AG04449 (cell line): ENCODE measurements at regions not wholly inside any gene's neighbourhood (a gene's known extent, or its start where the extent isn't known, plus 50 kb on each side); places are given as distances from the start of the nearest gene placed in this dataset.

Experiments used
- CTCF ChIA-PET: fragments of 350-600 bp; formaldehyde crosslinking; extraction: SDS; loops from one replicate; lab custom pipeline; 2021; ENCODE audit warnings: antibody characterized with exemption; lab: Yijun Ruan, JAX
- POLR2A ChIA-PET: fragments of 400-600, 350-600 bp; formaldehyde crosslinking; extraction: SDS; loops from one replicate; lab custom pipeline; 2020; ENCODE audit warnings: antibody characterized with exemption, inconsistent platforms; lab: Yijun Ruan, JAX
- DNase-seq: peaks from one replicate; pipeline ENCODE4 v3.0.0-alpha.2; 2010; ENCODE audit warnings: low read depth, low spot score
- H3K4me3 ChIP-seq: 2 replicates; pipeline ENCODE4 v1.5.1; 2011; ENCODE audit warnings: low read depth, mild to moderate bottlenecking, control low read depth, low read length
- TF ChIP-seq, protein P1 (sequence below): IDR thresholded peaks from one replicate; pipeline ENCODE4 v1.5.1; 2011; ENCODE audit warnings: mild to moderate bottlenecking, moderate library complexity, low read length, control low read depth, inconsistent platforms; ENCODE audit not compliant: insufficient read depth; ENCODE audit errors: missing control alignments

DNA sequence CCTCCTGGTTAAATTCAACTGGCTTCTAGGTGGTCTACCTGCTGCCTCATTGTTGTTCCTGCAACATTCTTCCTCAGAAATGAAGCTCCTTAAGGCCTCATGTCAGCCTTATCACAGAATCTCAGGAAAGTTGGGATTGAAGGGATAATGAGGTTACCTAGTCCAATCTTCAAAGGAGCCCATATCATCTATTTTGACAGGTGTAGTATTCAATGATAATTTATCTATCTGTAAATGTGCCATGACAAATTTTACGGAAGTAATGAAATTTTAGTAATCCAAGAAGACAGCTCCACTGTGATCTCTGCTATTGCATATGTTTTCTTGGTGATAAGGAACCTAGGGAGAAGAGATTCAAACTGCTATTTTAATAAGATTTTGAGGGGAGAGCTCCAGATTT, 973.8 kb downstream of the ROBO2 start:
- CTCF ChIA-PET = no interaction called here

GRCh38 chr3:78015856-78016255, 976.0 kb downstream of the ROBO2 start:
- TF ChIP-seq, protein P1, sequence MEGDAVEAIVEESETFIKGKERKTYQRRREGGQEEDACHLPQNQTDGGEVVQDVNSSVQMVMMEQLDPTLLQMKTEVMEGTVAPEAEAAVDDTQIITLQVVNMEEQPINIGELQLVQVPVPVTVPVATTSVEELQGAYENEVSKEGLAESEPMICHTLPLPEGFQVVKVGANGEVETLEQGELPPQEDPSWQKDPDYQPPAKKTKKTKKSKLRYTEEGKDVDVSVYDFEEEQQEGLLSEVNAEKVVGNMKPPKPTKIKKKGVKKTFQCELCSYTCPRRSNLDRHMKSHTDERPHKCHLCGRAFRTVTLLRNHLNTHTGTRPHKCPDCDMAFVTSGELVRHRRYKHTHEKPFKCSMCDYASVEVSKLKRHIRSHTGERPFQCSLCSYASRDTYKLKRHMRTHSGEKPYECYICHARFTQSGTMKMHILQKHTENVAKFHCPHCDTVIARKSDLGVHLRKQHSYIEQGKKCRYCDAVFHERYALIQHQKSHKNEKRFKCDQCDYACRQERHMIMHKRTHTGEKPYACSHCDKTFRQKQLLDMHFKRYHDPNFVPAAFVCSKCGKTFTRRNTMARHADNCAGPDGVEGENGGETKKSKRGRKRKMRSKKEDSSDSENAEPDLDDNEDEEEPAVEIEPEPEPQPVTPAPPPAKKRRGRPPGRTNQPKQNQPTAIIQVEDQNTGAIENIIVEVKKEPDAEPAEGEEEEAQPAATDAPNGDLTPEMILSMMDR = no peak
- ChIA-PET POLR2A (no interaction called here), CTCF (no interaction called here)
- no peak for DNase-seq
- no peak overlapping the region for H3K4me3 ChIP-seq

More for the DNA sequence above, 973.8 kb downstream of the ROBO2 start:
- TF ChIP-seq, protein P1 = no peak
- POLR2A ChIA-PET = no interaction called here
- no peak for DNase-seq
- no peak overlapping the region for H3K4me3 ChIP-seq

GRCh38 chr3:78021710-78022109, 981.8 kb downstream of the ROBO2 start:
- ChIA-PET POLR2A (no interaction called here), CTCF (no interaction called here)
- no peak for DNase-seq
- TF ChIP-seq, protein P1 = no peak
- no peak overlapping the region for H3K4me3 ChIP-seq

- POLR2A ChIA-PET = no interaction called here
- no peak for DNase-seq
- CTCF ChIA-PET = no interaction called here
- TF ChIP-seq, protein P1 = no peak
- H3K4me3 ChIP-seq = no peak overlapping the region
Measured at GRCh38 chr3:78022232-78022631, 982.3 kb downstream of the ROBO2 start.

DNA sequence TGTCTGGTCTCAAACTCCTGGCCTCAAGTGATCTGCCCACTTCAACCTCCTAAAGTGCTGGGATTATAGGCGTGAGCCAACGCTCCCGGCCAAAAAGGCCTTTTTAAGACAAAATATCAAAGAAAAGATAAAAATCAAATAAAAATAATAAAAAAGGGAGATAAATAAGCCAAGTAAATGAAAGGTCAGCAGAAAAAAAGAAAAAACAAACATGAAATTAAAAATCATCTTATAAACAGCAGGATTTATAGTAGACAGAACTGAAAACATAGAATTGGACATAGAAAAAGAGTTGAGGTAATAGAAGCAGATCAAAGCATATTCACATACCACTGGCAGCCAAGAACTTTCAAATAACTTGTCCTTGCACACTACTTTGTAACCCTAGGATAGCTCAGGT, 983.4 kb downstream of the ROBO2 start:
- POLR2A ChIA-PET = no interaction called here
- TF ChIP-seq, protein P1 = no peak
- CTCF ChIA-PET = no interaction called here

DNA sequence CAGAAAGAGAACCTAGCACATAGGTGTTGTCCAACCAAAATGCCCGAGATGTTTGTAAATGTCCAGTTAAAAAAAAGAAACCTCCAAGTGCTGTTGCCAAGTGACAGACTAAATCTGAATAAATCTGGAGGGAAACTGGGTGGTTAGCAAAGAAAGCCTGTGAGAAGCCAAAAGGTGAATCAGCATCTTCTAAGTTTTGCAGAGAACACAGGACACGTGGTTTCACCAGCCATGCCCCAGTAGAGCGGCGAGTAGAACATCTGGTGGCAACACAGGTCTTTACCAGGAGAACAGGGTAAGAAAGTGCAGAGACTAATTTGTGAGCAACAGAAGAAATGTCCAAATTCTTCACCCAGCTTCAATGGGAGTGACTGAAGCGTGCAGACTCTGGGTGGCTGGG, 986.0 kb downstream of the ROBO2 start:
- CTCF ChIA-PET = no interaction called here
- POLR2A ChIA-PET = no interaction called here
- DNase-seq = no peak
- no peak overlapping the region for H3K4me3 ChIP-seq
- TF ChIP-seq, protein P1 = no peak

More for the DNA sequence above, 983.4 kb downstream of the ROBO2 start:
- no peak overlapping the region for H3K4me3 ChIP-seq
- DNase-seq = no peak
